ENCODE measurements at regions not wholly inside any gene's neighbourhood (a gene's known extent, or its start where the extent isn't known, plus 50 kb on each side); places are given as distances from the start of the nearest gene placed in this dataset.
A peak's percentile ranks its signal among the peaks of the same experiment; 100 is the strongest.

GRCh38 chr3:36606871-36607765, 157.2 kb downstream of the DCLK3 start:
- TF ChIP-seq, protein P1, sequence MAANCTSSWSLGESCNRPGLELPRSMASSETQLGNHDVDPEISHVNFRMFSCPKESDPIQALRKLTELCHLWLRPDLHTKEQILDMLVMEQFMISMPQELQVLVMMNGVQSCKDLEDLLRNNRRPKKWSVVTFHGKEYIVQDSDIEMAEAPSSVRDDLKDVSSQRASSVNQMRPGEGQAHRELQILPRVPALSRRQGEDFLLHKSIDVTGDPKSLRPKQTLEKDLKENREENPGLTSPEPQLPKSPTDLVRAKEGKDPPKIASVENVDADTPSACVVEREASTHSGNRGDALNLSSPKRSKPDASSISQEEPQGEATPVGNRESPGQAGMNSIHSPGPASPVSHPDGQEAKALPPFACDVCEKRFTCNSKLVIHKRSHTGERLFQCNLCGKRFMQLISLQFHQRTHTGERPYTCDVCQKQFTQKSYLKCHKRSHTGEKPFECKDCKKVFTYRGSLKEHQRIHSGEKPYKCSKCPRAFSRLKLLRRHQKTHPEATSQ (tag by site-specific recombination; IDR thresholded peaks at IDR 0.05), result no peak
- TF ChIP-seq CTCF (tag by site-specific recombination; IDR thresholded peaks at IDR 0.05) (no peak), ZNF514 (tag by site-specific recombination; IDR thresholded peaks at IDR 0.05) (no peak), ZNF274 (IDR thresholded peaks at IDR 0.05; ENCODE audit: low read length) (no peak), ZNF274 (tag by site-specific recombination; IDR thresholded peaks at IDR 0.05; ENCODE audit: borderline replicate concordance) (no peak), TCF7L2 (IDR thresholded peaks at IDR 0.05; ENCODE audit: borderline replicate concordance, low read depth, low read length) (peak; percentile 88), OVOL3 (tag by site-specific recombination; IDR thresholded peaks at IDR 0.05) (no peak), ZBTB7A (tag by site-specific recombination; IDR thresholded peaks at IDR 0.05; ENCODE audit: low read depth) (no peak), ZNF747 (tag by site-specific recombination; IDR thresholded peaks at IDR 0.05) (no peak), MZF1 (tag by site-specific recombination; IDR thresholded peaks at IDR 0.05; ENCODE audit: borderline replicate concordance) (no peak), ZNF292 (tag by site-specific recombination; IDR thresholded peaks at IDR 0.05; ENCODE audit: borderline replicate concordance, low read depth) (no peak), ZNF548 (tag by site-specific recombination; IDR thresholded peaks at IDR 0.05) (no peak), KLF7 (tag by site-specific recombination; IDR thresholded peaks at IDR 0.05; ENCODE audit: borderline replicate concordance) (no peak; the same call in 1 of the 2 replicates)
- TF ChIP-seq, protein P2, sequence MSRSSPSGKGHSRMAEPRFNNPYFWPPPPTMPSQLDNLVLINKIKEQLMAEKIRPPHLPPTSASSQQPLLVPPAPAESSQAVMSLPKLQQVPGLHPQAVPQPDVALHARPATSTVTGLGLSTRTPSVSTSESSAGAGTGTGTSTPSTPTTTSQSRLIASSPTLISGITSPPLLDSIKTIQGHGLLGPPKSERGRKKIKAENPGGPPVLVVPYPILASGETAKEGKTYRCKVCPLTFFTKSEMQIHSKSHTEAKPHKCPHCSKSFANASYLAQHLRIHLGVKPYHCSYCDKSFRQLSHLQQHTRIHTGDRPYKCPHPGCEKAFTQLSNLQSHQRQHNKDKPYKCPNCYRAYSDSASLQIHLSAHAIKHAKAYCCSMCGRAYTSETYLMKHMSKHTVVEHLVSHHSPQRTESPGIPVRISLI (tag by site-specific recombination; IDR thresholded peaks at IDR 0.05), result no peak
